SK-N-SH treated with all-trans-retinoic acid at 6 μM for 48 hours (cell line): ENCODE measurements at regions not wholly inside any gene's neighbourhood (a gene's known extent, or its start where the extent isn't known, plus 50 kb on each side); places are given as distances from the start of the nearest gene placed in this dataset.

Experiments
- ATAC-seq: fragments of 200-7000 bp; cut with Tn5 transposase; 3 replicates; pipeline ENCODE4 v1.9.1; 2020; ENCODE audit warnings: mild to moderate bottlenecking, moderate library complexity
- ARNTL ChIP-seq: fragments of 450-650 bp; formaldehyde crosslinking; IDR thresholded peaks from 2 replicates; pipeline ENCODE4 v1.5.0; 2020; ENCODE audit warnings: low read depth, mild to moderate bottlenecking, moderate library complexity, borderline replicate concordance
- BACH2 ChIP-seq: fragments of 250-450 bp; sonication (Bioruptor Pico); IDR thresholded peaks from 2 replicates; pipeline ENCODE4 v1.9.0; 2021; ENCODE audit warnings: mild to moderate bottlenecking, borderline replicate concordance
- CSDC2 ChIP-seq: fragments of 250-450 bp; sonication (Bioruptor Pico); IDR thresholded peaks from 2 replicates; pipeline ENCODE4 v1.5.0; 2020; ENCODE audit warnings: mild to moderate bottlenecking, moderate library complexity
- ESRRG ChIP-seq: fragments of 250-450 bp; sonication (Bioruptor Pico); IDR thresholded peaks from 2 replicates; pipeline ENCODE4 v1.6.1; 2021; ENCODE audit warnings: mild to moderate bottlenecking
- GLIS3 ChIP-seq: fragments of 250-450 bp; sonication (Bioruptor Pico); IDR thresholded peaks from 2 replicates; pipeline ENCODE4 v1.5.0; 2020; ENCODE audit warnings: mild to moderate bottlenecking, moderate library complexity
- ISL1 ChIP-seq: fragments of 250-450 bp; sonication (Bioruptor Pico); IDR thresholded peaks from 2 replicates; pipeline ENCODE4 v2.1.2; 2022; ENCODE audit warnings: mild to moderate bottlenecking, moderate library complexity
- OSR1 ChIP-seq: fragments of 250-450 bp; sonication (Bioruptor Pico); IDR thresholded peaks from 2 replicates; pipeline ENCODE4 v1.8.0; 2022; ENCODE audit warnings: moderate library complexity, mild to moderate bottlenecking, inconsistent platforms
- PPARA ChIP-seq: fragments of 250-450 bp; sonication (Bioruptor Pico); IDR thresholded peaks from 2 replicates; pipeline ENCODE4 v1.5.0; 2020; ENCODE audit warnings: mild to moderate bottlenecking, borderline replicate concordance
- RARB ChIP-seq: fragments of 250-450 bp; sonication (Bioruptor Pico); IDR thresholded peaks from 2 replicates; pipeline ENCODE4 v1.8.0; 2021; ENCODE audit warnings: mild to moderate bottlenecking, moderate library complexity
- SNAI2 ChIP-seq: fragments of 250-450 bp; sonication (Bioruptor Pico); IDR thresholded peaks from 2 replicates; pipeline ENCODE4 v1.5.0; 2020; ENCODE audit warnings: mild to moderate bottlenecking, moderate library complexity
- TCF4 ChIP-seq: fragments of 250-450 bp; sonication (Bioruptor Pico); IDR thresholded peaks from 2 replicates; pipeline ENCODE4 v1.8.0; 2021; ENCODE audit warnings: mild to moderate bottlenecking, moderate library complexity, borderline replicate concordance
- TOX ChIP-seq: fragments of 250-450 bp; sonication (Bioruptor Pico); IDR thresholded peaks from 2 replicates; pipeline ENCODE4 v1.8.0; 2021; ENCODE audit warnings: mild to moderate bottlenecking, moderate library complexity, borderline replicate concordance
- ZC3H10 ChIP-seq: fragments of 250-450 bp; sonication (Bioruptor Pico); IDR thresholded peaks from 2 replicates; pipeline ENCODE4 v1.5.1; 2021; ENCODE audit warnings: mild to moderate bottlenecking, moderate library complexity
- ZFP3 ChIP-seq: fragments of 250-450 bp; sonication (Bioruptor Pico); IDR thresholded peaks from 2 replicates; pipeline ENCODE4 v1.5.0; 2020; ENCODE audit warnings: mild to moderate bottlenecking, moderate library complexity
- ZFP30 ChIP-seq: fragments of 450-650 bp; formaldehyde crosslinking; IDR thresholded peaks from 2 replicates; pipeline ENCODE4 v1.5.0; 2022; ENCODE audit warnings: mild to moderate bottlenecking, moderate library complexity
- ZNF565 ChIP-seq: fragments of 450-650 bp; formaldehyde crosslinking; conservative IDR thresholded peaks from 2 replicates; pipeline ENCODE4 v1.5.0; 2020; ENCODE audit warnings: low read depth, mild to moderate bottlenecking, moderate library complexity
- ZNF70 ChIP-seq: fragments of 450-650 bp; formaldehyde crosslinking; IDR thresholded peaks from 2 replicates; pipeline ENCODE4 v1.5.0; 2020; ENCODE audit warnings: mild to moderate bottlenecking, moderate library complexity
- ZNF8 ChIP-seq: fragments of 450-650 bp; formaldehyde crosslinking; IDR thresholded peaks from 2 replicates; pipeline ENCODE4 v1.5.0; 2020; ENCODE audit warnings: mild to moderate bottlenecking, moderate library complexity
- TF ChIP-seq, protein P1 (sequence below): fragments of 250-450 bp; sonication (Bioruptor Pico); IDR thresholded peaks from 2 replicates; pipeline ENCODE4 v1.5.1; 2020; ENCODE audit warnings: low read depth, mild to moderate bottlenecking, moderate library complexity
- TF ChIP-seq, protein P2 (sequence below): fragments of 250-450 bp; sonication (Bioruptor Pico); IDR thresholded peaks from 2 replicates; pipeline ENCODE4 v1.5.0; 2020; ENCODE audit warnings: mild to moderate bottlenecking, moderate library complexity
- TF ChIP-seq, protein P3 (sequence below): fragments of 250-450 bp; sonication (Bioruptor Pico); IDR thresholded peaks from 2 replicates; pipeline ENCODE4 v1.8.0; 2020; ENCODE audit warnings: mild to moderate bottlenecking, moderate library complexity, borderline replicate concordance
- TF ChIP-seq, protein P4 (sequence below): fragments of 250-450 bp; sonication (Bioruptor Pico); IDR thresholded peaks from 2 replicates; pipeline ENCODE4 v1.5.1; 2021; ENCODE audit warnings: mild to moderate bottlenecking, moderate library complexity
- TF ChIP-seq, protein P5 (sequence below): fragments of 250-450 bp; sonication (Bioruptor Pico); IDR thresholded peaks from 2 replicates; pipeline ENCODE4 v1.8.0; 2021; ENCODE audit warnings: low read depth, mild to moderate bottlenecking, moderate library complexity, borderline replicate concordance

DNA sequence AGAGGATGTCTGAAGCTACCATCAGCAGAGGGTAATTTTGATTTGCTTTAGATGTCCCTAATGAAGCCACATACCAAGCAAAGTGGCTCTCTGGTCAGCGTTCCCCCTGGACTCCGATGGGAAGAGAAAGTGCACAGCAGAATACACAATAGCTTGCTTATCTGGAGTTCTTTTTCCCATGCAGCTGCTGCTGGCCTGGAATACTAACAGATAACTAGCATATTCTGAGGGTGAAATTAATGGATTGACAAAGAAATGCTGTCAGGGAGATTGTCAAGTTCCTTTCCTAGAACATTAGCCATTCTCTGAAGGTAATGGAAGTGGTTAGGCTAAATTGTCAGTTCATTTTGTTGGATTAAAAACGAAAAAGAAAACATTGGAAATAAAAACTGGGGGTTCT lies 391.3 kb downstream of the FLRT2 start:
- ATAC-seq = no peak
- no peak for TF ChIP-seq CSDC2 (CRISPR knock-in tag)
- TF ChIP-seq, protein P1, sequence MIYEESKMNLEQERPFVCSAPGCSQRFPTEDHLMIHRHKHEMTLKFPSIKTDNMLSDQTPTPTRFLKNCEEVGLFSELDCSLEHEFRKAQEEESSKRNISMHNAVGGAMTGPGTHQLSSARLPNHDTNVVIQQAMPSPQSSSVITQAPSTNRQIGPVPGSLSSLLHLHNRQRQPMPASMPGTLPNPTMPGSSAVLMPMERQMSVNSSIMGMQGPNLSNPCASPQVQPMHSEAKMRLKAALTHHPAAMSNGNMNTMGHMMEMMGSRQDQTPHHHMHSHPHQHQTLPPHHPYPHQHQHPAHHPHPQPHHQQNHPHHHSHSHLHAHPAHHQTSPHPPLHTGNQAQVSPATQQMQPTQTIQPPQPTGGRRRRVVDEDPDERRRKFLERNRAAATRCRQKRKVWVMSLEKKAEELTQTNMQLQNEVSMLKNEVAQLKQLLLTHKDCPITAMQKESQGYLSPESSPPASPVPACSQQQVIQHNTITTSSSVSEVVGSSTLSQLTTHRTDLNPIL (CRISPR knock-in tag) = no peak
- no peak for TF ChIP-seq RARB (CRISPR knock-in tag)
- no peak for TF ChIP-seq TCF4 (CRISPR knock-in tag)
- TF ChIP-seq ZFP30 (CRISPR knock-in tag) = no peak
- TF ChIP-seq, protein P2, sequence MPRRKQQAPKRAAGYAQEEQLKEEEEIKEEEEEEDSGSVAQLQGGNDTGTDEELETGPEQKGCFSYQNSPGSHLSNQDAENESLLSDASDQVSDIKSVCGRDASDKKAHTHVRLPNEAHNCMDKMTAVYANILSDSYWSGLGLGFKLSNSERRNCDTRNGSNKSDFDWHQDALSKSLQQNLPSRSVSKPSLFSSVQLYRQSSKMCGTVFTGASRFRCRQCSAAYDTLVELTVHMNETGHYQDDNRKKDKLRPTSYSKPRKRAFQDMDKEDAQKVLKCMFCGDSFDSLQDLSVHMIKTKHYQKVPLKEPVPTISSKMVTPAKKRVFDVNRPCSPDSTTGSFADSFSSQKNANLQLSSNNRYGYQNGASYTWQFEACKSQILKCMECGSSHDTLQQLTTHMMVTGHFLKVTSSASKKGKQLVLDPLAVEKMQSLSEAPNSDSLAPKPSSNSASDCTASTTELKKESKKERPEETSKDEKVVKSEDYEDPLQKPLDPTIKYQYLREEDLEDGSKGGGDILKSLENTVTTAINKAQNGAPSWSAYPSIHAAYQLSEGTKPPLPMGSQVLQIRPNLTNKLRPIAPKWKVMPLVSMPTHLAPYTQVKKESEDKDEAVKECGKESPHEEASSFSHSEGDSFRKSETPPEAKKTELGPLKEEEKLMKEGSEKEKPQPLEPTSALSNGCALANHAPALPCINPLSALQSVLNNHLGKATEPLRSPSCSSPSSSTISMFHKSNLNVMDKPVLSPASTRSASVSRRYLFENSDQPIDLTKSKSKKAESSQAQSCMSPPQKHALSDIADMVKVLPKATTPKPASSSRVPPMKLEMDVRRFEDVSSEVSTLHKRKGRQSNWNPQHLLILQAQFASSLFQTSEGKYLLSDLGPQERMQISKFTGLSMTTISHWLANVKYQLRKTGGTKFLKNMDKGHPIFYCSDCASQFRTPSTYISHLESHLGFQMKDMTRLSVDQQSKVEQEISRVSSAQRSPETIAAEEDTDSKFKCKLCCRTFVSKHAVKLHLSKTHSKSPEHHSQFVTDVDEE (CRISPR knock-in tag) = no peak
- TF ChIP-seq ISL1 (CRISPR knock-in tag) = no peak
- TF ChIP-seq ZNF565 (CRISPR knock-in tag) = no peak
- TF ChIP-seq, protein P3, sequence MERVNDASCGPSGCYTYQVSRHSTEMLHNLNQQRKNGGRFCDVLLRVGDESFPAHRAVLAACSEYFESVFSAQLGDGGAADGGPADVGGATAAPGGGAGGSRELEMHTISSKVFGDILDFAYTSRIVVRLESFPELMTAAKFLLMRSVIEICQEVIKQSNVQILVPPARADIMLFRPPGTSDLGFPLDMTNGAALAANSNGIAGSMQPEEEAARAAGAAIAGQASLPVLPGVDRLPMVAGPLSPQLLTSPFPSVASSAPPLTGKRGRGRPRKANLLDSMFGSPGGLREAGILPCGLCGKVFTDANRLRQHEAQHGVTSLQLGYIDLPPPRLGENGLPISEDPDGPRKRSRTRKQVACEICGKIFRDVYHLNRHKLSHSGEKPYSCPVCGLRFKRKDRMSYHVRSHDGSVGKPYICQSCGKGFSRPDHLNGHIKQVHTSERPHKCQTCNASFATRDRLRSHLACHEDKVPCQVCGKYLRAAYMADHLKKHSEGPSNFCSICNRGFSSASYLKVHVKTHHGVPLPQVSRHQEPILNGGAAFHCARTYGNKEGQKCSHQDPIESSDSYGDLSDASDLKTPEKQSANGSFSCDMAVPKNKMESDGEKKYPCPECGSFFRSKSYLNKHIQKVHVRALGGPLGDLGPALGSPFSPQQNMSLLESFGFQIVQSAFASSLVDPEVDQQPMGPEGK = no peak
- no peak for TF ChIP-seq GLIS3 (CRISPR knock-in tag)
- TF ChIP-seq, protein P4, sequence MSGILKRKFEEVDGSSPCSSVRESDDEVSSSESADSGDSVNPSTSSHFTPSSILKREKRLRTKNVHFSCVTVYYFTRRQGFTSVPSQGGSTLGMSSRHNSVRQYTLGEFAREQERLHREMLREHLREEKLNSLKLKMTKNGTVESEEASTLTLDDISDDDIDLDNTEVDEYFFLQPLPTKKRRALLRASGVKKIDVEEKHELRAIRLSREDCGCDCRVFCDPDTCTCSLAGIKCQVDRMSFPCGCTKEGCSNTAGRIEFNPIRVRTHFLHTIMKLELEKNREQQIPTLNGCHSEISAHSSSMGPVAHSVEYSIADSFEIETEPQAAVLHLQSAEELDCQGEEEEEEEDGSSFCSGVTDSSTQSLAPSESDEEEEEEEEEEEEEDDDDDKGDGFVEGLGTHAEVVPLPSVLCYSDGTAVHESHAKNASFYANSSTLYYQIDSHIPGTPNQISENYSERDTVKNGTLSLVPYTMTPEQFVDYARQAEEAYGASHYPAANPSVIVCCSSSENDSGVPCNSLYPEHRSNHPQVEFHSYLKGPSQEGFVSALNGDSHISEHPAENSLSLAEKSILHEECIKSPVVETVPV (CRISPR knock-in tag) = no peak
- TF ChIP-seq ESRRG (CRISPR knock-in tag) = no peak
- no peak for TF ChIP-seq TOX (CRISPR knock-in tag)
- TF ChIP-seq, protein P5, sequence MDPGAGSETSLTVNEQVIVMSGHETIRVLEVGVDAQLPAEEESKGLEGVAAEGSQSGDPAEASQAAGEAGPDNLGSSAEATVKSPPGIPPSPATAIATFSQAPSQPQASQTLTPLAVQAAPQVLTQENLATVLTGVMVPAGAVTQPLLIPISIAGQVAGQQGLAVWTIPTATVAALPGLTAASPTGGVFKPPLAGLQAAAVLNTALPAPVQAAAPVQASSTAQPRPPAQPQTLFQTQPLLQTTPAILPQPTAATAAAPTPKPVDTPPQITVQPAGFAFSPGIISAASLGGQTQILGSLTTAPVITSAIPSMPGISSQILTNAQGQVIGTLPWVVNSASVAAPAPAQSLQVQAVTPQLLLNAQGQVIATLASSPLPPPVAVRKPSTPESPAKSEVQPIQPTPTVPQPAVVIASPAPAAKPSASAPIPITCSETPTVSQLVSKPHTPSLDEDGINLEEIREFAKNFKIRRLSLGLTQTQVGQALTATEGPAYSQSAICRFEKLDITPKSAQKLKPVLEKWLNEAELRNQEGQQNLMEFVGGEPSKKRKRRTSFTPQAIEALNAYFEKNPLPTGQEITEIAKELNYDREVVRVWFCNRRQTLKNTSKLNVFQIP (CRISPR knock-in tag) = no peak
- no peak for TF ChIP-seq ZNF8 (CRISPR knock-in tag)
- TF ChIP-seq SNAI2 (CRISPR knock-in tag) = no peak
- no peak for TF ChIP-seq ARNTL
- no peak for TF ChIP-seq ZFP3 (CRISPR knock-in tag)
- TF ChIP-seq OSR1 (CRISPR knock-in tag) = no peak

DNA sequence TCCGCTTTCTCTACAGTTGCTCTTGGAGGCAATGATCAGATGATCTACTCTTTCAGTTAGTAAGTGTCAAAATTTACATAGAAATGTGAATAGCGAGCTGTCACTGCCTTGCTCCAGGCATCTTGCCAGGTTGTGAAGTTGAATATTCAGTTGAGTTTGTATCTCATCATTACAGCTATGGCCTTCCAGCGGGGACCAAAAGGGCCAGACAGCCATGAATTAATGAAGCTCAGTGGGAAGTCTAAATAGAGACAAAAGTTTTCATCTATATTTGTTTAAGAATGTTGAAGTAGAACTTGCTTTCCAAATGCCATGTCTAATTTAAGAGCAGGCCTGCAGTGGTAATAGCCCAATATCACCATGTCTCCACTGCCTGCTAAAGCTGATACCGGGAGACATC lies 387.8 kb downstream of the FLRT2 start:
- ATAC-seq = no peak
- TF ChIP-seq, protein P1 (CRISPR knock-in tag) = no peak
- TF ChIP-seq PPARA (no peak), ZNF8 (CRISPR knock-in tag) (no peak), ZNF70 (CRISPR knock-in tag) (no peak), GLIS3 (CRISPR knock-in tag) (no peak), RARB (CRISPR knock-in tag) (no peak), ZFP3 (CRISPR knock-in tag) (no peak), OSR1 (CRISPR knock-in tag) (no peak), ZFP30 (CRISPR knock-in tag) (no peak), ZC3H10 (CRISPR knock-in tag) (no peak), SNAI2 (CRISPR knock-in tag) (no peak), BACH2 (no peak), ARNTL (no peak)
- TF ChIP-seq, protein P4 (CRISPR knock-in tag) = no peak
- TF ChIP-seq, protein P2 (CRISPR knock-in tag) = no peak
